Stimulated activated CD4-positive, alpha-beta T cell treated with anti-CD3 and anti-CD28 coated beads, Interleukin-1b, Interleukin-23, amount 100 ng/mL, for 1 hour (primary cell): ENCODE measurements at regions not wholly inside any gene's neighbourhood (a gene's known extent, or its start where the extent isn't known, plus 50 kb on each side); places are given as distances from the start of the nearest gene placed in this dataset.

Source experiments
- DNase-seq, 2 donors: peaks; one replicate each; pipeline ENCODE4 v3.0.0-alpha.2; 2020; ENCODE audit warnings: low read depth in 2 of 2

DNA sequence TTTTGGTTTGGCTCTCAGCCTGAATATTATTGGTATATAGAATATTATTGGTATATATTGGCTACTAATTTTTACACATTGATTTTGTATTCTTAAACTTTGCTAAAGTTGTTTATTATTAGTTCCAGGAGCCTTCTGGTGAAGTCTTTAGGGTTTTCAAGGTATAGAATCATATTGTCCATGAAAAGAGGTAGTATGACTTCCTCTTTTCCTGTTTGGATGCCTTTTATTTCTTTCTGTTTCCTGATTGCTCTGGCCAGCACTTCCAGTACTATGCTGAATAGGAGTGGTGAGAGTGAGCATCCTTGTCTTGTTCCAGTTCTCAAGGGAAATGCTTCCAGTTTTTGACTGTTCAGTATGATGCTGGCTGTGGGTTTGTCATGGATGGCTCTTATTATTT lies 107.3 kb upstream of the LIPC start:
- no peak for DNase-seq

DNA sequence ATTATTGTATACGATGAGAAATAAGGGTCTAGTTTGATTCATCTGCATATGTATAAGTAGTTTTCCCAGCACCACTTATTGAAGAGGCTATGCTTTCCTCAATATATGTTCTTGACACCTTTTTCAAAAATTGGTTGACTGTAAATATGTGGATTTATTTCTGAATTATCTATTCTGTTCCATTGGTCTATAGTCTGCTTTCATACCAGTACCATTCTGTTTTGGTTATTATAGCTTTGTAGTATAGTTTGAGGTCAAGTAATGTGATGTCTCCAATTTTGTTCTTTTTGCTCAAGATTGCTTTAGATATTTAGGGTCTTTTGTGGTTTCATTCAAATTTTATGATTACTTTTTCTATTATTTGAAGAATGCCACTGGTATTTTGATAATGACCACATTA lies 103.8 kb upstream of the LIPC start:
- no peak for DNase-seq

DNA sequence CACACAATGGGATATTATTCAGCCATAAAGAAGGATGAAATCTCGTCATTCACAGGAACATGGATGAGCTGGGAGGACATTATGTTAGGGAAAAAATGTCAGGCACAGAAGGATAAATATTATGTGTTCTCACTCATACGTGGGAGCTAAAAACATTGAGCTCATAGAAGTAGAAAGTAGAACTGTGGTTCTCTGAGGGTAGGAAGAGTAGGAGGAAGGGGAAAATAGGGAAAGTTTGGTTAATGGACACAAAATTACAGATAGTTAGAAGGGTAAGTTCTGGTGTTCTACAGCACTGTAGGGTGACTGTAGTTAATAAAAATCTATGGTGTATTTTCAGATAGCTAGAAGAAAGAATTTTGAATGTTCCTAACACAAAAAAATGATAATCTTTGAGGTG lies 102.6 kb upstream of the LIPC start:
- no peak for DNase-seq

DNA sequence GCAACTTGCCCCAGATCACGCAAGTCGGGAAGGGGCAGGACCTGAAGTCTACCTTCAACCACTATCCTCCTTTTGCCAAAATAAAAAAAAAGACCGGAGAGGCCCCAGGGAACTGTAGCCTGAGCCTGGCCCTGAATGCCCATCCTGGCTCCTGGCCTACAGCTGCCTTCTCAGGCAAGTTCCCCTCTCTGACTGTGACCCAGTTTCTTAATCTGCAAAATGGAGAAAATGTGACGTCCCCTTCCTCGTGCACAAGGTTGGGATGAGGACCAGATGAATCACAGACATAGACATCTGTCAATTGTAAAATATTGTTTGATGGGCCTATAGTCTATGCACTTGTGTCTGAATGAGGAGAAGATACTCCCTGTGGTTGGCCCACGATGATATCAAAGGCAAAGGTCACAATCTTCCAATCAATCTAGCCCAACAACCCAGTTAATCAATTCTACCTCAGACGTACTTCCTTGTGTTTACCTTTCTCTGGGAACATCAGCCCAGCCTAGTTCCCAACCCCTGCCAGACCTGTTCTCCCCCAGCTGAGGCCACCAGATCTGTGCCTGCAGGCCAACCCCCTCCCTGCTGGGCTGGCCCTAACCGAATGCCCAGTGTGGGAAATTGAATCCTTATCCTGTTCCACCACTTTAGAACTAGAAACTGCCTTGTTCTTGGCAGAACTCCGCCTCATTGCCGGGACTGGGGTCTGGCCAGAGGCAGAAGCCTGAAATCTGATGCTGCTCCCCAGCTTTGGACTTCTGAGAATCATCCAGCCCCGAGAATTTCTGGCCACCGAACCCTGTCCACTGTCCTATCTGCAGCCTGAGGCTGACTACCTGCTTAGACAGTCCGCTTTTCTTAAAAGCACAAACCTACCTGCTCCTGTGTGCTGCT lies 101.8 kb upstream of the LIPC start:
- DNase-seq: no peak

DNA sequence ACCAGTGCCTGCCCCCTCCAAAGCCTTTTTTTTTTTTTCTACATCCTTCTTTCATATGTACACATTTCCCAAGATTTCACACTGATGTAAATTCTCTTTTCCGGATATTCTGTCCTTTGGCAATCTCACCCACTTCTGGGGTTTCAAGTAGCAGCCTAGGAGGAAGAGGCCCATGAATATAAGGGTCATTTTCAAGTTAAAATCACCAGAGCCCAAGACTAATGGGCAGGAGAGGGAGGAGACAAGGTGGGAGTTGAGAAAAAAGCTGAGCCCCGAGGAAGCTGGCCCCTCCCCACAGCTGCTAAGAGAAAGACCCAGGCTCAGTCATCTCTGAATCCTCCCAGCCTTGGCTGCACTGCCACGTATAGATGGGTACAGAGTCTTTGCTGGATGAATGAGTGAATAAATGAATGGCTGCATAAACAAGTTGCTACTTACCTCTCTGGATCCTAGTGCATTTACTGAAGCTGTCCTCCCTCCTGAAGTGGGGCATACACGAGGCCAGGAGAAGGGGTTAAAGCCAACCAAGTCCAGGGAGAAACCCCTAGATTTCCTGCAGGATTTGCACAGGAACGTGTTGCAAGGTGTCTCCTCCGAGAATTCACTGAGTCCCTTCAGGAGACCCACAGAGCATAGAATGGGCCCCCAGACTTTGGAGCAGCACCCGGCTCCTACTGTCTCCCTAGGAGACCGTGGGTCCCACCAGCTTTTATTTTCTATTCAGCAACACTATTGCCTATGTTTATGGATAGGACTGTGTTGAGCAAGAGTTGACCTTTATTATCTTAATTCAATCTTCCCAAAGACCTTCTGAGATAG lies 100.8 kb upstream of the LIPC start:
- no peak for DNase-seq

DNA sequence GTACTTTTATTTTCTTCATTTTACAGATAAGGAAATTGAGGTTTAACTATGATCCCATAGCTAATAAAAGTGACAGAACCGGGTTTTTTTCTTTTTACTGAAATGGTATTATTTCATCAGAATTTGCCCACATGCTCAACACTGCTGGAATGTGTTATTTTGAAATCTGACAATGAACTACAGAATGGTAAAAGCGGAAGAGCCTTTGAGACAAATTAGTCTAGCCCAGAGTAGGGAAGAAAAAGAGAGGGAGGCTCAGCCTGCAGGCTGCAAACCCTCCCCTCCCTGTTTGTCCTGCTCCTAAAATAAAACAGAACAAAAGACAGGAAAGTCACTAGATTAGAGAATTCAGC lies 100.3 kb upstream of the LIPC start:
- DNase-seq: no peak

DNA sequence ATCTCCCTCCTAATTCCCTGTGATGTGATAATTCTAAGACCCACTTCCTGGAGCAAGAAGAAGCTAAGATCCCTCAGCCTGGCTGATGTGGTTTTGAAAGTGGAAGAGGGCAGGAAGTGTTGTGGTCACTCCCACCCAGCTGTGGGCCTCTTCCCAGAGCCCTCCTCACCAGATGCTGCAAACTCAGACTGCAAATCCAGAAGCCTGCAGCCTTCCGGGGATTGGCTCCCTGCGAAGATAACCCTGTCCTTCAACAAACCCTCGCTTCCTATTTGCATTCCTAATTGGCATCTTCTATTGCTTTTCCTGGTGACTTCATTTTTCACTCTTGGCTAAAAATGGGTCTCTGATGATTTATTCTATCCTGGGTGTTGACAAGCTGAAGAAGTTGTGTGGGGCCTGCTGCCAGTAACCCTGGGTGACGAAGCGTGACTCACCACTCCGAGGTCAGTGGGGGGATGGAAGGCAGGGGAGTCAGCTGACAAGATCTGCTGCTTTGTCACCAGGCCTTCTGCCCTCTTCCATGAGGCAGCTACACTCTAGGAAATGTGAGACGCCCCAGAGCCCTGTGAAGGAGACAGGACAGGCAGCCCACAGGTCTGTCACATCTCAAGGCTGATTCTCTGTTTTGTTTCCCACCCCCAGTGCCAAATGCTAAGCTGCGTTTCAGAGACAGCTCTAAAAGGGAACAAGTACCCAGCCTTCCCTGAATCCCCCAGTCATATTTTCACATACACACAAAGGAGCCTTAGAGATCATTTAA lies 99.7 kb upstream of the LIPC start:
- DNase-seq: peak; percentile 37 to 63

DNA sequence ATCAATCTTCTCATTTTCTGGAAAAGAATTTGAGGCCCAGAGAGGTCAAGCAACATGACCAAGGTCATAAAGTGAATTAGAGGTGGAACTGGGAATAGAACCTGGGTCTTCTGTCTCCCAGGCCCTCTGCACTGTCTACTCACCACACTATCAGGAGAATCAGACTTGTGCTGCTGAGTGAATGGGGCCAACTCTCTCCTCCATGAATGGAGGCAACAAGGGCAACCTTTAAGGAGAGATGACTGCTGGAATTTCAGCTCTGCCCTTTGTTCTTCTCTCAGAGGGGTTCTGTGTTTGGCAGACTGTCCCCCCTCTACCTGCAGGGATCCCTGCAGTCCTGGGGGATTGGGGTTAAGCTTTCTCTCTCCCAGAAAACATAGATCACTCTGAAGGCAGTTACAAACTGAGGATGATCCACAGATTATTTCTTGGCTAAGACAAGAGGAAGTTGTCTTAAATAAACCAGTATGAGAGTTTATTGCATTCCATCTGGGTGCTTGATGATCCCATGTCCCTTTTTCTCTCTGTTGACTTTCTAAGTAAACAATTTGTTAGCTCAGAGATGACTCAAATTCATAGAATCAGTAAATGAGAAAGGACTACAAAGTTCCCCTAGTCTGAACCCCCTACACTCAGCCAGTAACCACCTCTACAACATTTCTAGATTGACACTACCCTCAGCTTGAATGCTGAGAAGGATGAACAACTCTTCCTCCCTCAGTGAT lies 99.0 kb upstream of the LIPC start:
- DNase-seq: no peak

DNA sequence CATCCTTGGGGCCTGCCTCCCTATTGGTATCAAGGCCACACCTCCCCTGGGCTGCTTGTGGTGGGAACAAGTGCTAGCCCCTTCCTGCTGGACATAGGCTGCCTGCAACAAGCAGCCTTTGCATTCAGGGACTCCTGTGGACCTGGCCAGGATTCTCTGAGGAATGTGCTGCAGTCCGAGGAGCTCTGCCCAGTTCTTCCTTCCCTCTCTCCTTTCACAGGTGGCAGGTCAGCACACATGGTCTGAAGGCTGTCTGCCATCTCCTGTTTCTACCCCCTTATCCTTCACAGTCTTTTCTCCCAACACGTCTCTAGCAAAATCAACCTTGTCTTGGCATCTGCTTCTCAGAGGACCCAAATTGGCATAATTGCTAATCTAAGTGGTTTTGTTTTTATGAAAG lies 97.0 kb upstream of the LIPC start:
- DNase-seq: no peak

DNA sequence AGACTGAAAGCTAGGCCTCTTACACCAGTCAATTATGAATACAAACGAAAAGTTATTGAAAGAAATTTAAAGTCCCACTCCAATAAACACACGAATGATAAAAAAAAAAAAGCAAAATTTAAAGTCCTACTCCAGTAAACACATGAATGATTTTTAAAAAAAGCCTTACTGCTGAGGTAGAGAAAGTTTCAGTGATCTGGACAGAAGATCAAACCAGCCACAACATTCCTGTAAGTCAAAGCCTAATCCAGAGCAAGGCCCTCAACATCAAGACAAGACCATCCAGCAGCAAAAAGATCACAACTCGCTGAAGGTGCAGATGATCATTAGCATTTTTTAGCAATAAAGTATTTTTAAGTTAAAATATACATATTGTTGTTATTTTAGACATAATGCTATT lies 95.6 kb upstream of the LIPC start:
- no peak for DNase-seq

DNA sequence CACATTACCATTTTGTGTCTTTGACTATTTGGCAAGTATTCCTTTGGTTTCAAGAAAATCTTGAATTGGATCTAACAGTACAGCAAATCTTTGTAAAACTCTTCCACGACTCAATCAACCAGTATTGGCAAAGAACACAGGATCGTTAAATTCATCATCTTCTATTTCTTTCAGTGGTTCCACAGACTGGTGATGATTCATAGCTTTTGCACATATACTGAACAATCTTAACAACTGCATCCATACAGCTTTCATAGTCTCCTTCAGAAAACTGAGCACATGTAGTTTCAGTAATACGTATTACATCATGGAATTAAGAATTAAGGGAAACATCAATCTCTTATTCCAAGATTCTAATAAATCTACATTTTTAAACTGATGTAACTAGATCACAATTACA lies 91.6 kb upstream of the LIPC start:
- DNase-seq: no peak

DNA sequence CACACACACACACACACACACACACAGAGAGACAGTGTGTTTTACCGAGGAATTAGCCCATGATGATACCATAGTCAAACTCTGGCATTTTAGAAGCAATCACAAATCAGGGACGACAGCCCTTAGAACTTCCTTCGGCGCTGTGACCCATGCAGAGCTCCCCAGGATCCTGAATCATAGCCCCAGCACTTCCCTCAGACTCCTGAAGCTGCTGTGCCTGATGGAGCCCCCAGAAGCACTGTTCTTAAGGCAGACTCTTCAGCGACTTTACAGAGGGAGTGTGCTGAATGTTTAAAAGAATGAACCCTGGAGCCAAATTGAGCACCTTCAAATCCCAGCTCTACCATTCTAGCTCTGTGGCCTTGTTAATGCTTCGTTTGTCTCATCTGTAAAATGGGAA lies 89.3 kb upstream of the LIPC start:
- DNase-seq: no peak

DNA sequence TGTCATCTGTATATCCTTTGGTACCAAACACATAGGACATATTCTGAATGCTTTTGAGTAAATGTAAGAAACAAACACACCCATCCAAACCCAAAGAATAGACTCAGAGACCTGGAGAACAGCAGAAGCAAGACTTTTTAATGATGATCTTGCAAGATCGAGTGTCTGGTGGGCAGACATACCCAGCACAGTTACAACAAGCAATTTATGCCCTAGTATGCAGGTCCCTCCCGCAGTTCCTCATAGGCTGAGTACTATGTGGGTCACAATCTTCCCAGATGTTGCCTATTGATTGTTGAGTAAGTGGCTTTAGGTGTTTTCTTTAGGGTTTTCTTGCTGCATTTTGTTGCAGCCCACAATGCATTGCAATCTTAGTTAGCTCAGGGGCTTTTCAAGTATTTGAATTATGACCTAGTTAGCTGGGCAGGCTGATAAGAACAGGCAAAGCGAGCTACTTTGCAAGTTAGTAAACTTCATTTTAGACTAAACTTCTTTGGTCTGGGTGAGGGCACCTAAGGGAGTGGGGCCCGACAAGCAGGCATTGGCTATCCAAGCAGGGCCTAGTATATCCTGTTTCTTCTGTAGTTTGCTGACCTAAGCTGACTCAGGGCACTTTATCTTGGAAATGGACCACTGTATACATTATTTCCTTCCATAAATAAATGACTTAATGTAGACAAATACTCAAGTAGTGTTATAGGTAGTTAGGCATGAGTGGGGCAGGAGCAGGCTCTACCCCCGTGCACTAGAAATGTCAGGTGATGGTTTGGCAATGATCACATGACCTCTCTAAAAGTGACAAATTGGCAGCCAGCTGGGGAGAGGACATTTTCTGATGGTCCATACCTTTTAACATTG lies 87.3 kb upstream of the LIPC start:
- DNase-seq: no peak

DNA sequence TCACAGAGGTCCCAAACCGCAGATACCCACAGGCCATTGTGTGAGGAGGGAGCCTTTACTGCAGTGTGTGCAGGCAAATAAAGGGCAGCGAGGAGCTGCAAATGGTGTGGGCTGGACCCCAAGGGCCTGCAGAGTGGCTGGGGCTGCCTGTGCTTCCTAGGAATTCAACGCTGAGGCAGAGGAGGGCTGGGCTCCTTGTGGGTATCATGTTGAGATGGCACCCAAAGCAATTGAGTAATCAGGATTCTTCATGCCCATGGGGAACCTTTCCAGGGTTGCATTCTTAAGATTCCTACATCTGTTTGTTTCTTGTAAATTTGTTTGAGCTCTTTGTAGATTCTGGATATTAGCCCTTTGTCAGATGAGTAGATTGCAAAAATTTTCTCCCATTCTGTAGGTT lies 85.4 kb upstream of the LIPC start:
- no peak for DNase-seq

DNA sequence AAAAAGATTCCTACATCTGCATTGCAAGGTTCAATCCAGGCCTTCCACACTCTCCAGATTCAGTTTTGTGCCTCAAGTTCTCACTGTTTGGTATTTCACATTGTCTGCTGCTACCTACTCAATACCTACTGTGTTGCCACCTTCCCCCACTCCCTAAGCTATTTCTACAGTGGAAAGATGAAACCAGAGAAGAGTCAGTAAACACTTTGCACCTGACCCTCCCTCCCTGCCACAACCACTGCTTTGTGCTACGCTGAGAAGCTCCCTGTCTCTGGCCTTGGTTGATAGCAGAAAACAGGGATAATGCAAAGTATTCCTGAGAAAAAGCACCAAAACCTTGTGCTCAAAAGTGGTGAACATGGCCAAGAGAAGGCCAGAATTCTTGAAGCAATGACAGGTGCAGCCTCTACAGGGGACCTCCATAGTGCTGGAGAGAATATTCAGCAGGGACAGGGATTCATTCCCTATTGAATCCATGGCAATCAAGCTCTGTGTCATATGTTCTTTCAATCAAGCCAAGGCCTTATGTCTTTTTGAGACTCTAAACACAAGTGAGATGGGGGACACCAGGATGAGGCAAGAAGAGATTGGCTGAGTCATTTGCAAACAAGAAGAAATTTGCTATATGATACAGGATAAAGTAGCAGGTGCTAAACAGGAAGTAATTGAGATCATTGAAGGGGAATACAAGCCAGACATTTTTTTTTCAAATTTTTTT lies 83.5 kb upstream of the LIPC start:
- no peak for DNase-seq

DNA sequence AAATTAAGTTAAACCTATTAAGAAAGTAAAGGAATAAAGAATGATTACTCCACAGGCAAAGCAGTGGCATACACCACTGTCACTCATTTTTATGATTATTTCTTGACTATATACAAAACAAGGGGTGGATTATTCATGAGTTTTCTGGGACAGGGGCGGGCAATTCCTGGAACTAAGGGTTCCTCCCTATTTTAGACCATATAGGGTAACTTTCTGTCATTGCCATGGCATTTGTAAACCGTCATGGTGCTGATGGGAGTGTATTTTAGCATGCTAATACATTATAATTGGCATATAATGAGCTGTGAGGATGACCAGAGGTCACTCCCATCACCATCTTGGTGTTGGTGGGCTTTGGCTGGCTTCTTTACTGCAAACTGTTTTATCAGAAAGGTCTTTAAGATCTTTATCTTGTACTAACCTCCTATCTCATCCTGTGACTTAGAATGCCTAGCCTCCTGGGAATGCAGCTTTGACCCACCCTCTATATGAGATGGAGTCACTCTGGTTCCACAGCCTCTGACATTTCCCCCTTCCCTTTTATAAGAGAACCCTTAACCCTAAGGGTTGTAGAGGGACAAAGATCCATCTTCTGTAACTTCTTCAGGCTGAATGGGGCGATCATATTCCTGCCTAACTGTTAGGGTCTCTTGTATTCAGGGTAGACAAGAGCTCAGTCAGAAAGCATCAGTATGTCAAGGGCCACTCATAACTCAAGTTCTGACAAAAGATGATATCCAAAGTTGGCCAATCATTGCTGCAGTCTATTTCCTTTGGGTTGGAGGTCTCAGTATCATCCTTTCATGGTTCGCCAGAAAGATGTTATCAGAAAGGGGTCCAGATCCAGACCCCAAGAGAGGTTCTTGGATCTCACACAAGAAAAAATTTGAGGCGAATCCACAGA lies 79.5 kb upstream of the LIPC start:
- DNase-seq: no peak

DNA sequence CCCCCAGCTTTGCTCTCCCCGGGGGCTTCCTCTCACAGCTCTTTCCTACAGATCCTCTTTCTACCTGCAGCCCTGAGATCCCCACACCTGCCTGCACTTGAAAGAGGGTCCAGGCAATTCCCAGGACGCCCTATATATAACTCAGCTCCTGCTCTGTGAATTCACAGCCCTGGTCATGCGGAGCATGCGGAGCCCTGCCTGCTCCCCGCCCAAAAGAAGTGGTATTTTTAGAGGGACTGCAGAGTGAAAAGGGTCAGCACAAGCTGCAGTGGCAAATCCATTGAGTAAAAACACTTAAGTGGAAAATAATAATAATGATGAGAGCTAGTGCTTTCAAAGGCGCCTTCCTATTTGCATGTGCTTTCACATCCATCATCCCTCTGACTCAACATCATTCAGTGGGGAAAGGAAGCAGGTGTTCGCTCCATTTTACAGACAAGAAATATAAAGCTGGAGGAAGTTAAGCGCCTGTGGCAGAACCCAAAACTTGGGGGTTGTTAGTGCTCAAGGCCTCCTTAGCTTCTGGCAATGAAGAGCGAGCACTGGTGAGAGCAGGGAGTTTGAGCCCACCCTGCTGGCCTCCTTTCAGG lies 76.3 kb upstream of the LIPC start:
- DNase-seq: no peak

DNA sequence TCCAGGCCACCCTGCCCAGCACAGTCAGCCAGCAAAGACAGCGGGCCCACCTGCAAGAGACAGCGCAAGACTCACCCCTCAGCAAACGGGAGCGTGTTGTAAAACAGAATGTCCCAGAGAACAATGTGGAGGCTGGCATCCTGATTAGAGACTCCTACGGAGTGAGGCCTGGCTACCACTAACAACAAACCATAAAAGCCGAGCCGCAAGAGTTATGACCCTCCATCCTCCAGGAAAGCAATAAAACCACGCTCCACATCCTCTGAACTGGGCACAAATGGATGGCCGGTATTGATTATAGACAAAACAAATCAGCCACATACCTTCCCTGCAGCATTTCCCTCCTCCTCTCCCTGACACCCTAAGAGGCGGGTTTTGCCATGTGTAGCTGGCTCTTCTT lies 75.8 kb upstream of the LIPC start:
- no peak for DNase-seq
